IPS DF 4.7 (cell line): ENCODE measurements at regions not wholly inside any gene's neighbourhood (a gene's known extent, or its start where the extent isn't known, plus 50 kb on each side); places are given as distances from the start of the nearest gene placed in this dataset.

ENCODE experiments used
- DNase-seq: peaks from one replicate; pipeline ENCODE4 v3.0.0-alpha.2; 2013; ENCODE audit warnings: low spot score; ENCODE audit errors: extremely low read depth

GRCh38 chrX:22392133-22392948, 119.6 kb downstream of the CBLL2 start:
- DNase-seq, result no peak

GRCh38 chrX:22395372-22395771, 122.7 kb downstream of the CBLL2 start:
- no peak for DNase-seq

GRCh38 chrX:22396408-22396807, 123.7 kb downstream of the CBLL2 start:
- DNase-seq, result no peak

- no peak for DNase-seq
These were observed 124.9 kb downstream of the CBLL2 start for GRCh38 chrX:22397566-22397965.

- no peak for DNase-seq
These were observed 126.9 kb downstream of the CBLL2 start for GRCh38 chrX:22399437-22400192.

- DNase-seq, result no peak
These were observed 131.6 kb downstream of the CBLL2 start for GRCh38 chrX:22404297-22404696.

- DNase-seq, result no peak
These were observed 133.6 kb downstream of the CBLL2 start for GRCh38 chrX:22406201-22406737.

- DNase-seq, result no peak
These were observed 136.7 kb downstream of the CBLL2 start for GRCh38 chrX:22409418-22409817.

GRCh38 chrX:22424122-22424915, 151.6 kb downstream of the CBLL2 start:
- DNase-seq, result no peak

- DNase-seq, result no peak
These were observed 152.2 kb downstream of the CBLL2 start for GRCh38 chrX:22424919-22425318.

GRCh38 chrX:22429704-22430103, 157.0 kb downstream of the CBLL2 start:
- DNase-seq, result no peak

GRCh38 chrX:22430701-22431100, 158.0 kb downstream of the CBLL2 start:
- DNase-seq, result no peak

- no peak for DNase-seq
These were observed 160.8 kb downstream of the CBLL2 start for GRCh38 chrX:22433292-22434070.

- DNase-seq, result no peak
These were observed 173.2 kb downstream of the CBLL2 start for GRCh38 chrX:22445880-22446279.

GRCh38 chrX:22462959-22463358, 190.2 kb downstream of the CBLL2 start:
- DNase-seq, result no peak

GRCh38 chrX:22467571-22467970, 194.9 kb downstream of the CBLL2 start:
- no peak for DNase-seq

GRCh38 chrX:22481436-22481835, 208.7 kb downstream of the CBLL2 start:
- no peak for DNase-seq

- no peak for DNase-seq
These were observed 213.6 kb downstream of the CBLL2 start for GRCh38 chrX:22486296-22486695.

- DNase-seq, result no peak
These were observed 244.2 kb downstream of the CBLL2 start for GRCh38 chrX:22516893-22517292.

GRCh38 chrX:22520128-22520828, 247.6 kb downstream of the CBLL2 start:
- DNase-seq, result no peak
